HG03064 (cell line): ENCODE measurements at regions not wholly inside any gene's neighbourhood (a gene's known extent, or its start where the extent isn't known, plus 50 kb on each side); places are given as distances from the start of the nearest gene placed in this dataset.

ENCODE experiments used
- ATAC-seq: cut with Tn5 transposase; IDR thresholded peaks from one replicate; pipeline ENCODE4 v1.9.1; 2021; ENCODE audit warnings: low read depth; ENCODE audit not compliant: unreplicated experiment

DNA sequence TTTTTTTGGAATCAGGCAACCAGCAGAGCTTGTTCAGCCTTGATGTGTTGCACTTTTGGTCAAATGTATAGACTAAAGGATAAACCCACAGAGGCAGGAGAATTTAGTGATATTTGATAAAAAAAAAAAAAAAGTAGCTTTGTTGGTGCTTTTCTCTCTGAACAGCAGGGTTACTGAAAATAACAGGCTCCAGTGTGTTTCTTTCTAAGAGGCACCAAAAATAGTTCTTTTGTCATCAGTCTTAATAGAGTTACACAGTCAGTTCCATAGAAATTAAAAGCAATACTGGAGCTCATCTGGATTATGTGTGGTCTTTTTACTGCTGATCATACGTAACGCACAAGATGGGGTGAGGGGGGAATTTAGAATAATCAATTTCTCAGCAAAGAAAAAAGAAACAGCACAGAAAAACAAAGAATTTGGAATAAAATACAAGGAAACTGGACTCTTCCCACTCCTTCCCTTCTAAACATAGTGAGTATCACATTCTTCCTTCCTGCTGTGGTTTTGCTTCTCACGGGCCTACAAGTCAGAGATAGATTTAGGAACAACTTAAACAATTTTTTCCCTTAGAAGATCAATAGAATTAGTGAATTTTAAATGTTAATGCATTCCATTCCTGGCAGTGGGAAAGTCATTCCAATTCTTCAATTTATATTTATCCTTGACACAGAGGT, 178.8 kb upstream of the AKR1E2 start:
- no peak for ATAC-seq

DNA sequence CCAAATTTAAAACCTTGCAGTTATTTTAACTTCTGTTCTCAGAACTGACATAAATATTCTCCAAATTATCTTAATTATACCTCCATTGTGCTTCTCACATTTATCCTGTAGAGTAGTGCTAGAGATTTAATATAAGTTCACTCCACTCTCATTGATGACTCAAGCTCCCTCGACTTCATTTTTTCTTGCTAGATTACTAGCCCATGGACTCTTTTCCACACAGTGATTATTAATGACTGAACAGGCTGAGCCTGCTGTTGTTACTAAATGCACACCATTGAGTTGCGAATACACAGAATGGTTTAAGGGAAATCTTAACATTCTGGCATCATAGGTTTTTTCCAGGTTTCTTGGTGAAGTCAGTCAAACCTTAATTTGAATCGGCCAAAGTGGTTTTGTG, 179.5 kb upstream of the AKR1E2 start:
- ATAC-seq = no peak

DNA sequence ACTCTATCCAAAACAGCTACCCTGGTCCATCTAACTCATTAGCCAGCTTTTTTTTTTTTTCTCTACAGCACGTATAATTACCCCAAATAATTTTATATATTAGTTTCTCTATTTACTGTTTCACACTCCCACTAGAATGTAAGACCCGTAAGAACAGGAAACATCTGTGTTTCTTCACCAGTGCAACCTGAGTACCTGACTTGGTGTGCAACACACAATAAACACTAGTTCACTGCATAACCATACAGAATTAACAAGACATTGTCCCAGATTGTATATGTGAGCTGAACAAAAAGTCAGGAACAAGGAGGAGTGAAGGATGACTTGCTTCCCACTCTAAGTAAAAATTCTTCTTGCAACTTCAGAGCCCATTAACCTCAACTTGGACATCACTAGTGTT, 180.2 kb upstream of the AKR1E2 start:
- ATAC-seq = no peak

DNA sequence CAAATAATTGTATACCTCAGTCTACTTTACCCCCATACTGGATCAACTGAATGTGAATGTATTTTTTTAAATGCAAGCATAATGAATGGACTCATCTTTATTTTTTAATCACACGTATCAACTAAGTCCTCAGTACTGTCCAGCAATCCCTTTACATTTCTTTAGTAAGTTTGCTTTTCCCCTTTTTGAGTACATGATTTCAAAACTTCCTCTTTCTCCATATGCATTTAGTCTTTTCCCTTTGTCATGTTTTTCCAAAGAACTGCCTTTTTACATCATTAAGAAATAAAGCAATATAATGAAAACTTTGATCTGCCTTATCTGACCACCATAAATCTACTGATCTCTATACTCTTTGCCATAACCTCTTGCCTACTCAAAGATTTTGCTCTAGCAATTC, 182.5 kb upstream of the AKR1E2 start:
- ATAC-seq = no peak

DNA sequence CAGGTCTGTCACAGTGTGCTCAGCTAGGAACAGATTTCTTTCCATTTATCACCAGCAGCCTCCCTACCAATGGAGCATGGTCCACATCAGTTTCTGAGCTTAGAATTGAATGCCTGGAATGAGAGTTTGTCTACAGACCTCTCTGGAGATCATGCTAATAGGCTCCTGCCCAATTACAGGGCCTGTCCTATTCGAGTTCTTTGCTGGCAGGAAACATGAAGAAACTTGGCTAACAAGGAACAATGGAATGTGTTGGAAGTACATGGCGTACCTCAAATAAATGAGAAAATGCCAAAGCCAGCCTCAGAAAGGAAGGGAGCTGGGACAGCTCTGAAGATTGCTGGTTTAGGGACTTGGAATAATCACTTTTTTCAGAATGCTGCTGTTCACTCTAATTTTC, 186.0 kb upstream of the AKR1E2 start:
- no peak for ATAC-seq

DNA sequence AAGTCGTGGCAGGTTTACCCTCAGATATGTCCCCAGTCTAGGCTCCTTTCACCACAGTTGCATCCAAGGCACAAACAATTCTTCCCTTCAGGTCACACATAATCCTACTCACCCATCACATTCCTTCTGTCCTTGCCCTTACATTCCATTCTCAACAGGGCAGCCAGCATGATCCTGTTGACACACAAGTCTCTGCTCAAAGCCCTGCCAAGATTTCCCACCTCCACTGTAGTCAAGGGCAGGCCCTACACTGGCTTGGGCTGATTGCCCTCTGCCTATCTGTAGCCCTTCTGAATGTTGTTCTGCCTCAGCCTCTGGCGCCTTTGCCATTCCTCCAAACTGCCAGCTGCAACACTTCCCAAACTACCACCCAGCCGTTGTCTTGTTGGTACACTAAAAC, 187.9 kb upstream of the AKR1E2 start:
- ATAC-seq = no peak

DNA sequence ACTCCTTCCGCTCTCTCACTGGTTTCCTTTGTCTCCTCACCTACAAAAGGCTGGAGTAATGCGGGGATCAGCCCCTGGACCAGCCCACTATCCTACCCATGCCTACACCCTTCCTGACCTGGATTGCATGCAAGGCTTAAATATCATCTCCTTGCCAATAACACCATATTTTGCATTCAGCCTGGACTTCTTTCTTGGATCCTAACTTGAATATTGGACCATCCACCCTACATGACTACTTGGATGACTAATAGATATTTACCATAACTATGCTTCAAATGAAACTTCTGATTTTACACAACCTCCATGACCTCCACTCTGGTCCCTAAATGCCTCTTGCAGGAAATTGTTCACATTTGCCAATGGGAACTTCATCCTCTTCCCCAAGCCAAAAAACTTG, 188.3 kb upstream of the AKR1E2 start:
- ATAC-seq = no peak

DNA sequence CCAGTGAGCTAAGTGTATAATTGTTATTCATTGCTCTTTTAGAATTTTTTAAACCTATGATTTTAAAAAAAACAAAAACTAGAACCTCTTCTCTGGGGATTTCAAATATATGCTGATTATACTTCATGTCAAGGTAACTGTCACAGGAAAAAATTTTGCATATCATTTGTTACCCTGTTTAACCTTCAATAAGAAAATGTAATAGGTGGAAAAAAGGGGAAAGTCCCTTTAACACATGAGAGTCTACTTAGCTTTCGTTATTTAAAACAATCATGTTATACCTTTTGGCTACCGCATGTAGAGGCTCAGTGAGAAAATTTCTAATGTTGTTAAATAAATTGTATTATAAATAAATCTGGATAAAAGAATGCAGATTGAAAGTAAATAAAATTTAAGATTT, 190.1 kb upstream of the AKR1E2 start:
- ATAC-seq = no peak

DNA sequence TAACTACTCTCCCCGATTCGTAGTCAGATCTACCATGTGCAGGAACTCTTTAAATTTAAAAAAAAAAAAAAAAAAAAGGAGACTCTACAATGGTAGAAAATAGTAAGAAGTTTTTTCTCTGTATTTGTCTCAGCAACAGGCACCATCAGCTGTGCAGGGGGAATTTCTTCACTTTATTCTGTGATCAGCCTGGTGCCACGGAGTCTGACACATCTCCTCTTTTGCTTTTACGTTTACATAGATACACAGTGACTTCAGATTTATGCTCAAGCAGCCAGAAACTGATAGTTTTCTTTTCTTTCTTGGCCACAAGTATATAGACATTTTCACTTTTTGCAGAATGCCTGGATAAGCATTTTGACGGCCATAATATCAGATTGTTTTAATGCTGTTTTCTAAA, 190.6 kb upstream of the AKR1E2 start:
- ATAC-seq = no peak

DNA sequence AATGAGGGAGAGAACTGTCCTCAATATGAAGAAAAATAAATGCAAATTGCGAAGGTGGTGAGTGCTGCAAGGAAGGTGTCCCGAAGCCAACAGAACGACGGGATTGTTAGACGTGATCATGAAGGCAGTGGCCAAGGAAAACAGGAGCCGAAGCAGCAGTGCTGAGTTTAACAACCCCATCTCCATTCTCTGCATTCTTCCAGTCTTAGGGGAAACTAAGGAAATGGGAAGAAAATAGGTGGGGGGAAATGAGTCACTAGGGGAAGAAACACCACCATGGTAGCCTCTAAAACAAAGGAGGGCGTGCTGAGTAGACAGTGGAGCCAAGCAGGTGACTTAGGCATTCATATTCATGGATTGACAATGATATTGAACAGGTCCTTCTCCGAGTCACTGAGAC, 192.2 kb upstream of the AKR1E2 start:
- ATAC-seq = no peak

DNA sequence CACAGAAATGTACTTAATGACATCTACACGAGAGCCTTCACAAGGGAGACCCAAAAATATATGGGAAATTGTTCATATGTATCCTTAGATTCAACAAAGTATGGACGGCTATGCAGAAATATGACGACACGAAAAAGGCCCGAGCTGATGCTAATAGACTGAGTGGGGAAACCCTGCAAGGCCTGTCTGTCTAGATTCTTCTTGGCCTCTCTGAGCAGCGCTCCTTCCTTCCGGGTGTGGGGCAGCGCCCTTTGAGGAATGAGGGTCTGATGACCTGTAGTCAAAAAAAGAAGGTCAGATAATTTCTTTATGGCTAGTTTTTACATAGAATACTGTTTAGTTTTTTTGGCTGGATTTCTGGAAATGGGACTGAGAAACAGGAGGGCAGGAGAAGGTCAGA, 192.8 kb upstream of the AKR1E2 start:
- no peak for ATAC-seq

DNA sequence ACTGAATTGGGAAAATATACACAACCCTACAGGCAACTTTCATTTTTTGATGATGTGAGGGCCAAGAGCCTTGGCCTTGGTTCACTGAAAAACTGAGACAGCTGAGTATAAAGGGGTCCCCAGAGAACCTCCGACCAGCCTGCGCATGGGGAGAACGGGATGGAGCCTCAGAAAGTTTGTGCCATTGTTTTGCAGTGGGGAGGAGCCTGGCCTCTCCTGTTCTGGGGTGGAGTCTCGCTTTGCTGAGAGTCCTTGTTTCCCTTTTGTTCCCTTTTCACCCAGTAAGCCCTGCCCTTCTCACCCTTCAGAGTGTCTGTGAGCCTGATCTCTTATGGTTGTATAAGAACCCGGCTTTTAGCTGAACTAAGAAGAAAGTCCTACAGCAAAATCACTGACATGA, 193.2 kb upstream of the AKR1E2 start:
- ATAC-seq = no peak

DNA sequence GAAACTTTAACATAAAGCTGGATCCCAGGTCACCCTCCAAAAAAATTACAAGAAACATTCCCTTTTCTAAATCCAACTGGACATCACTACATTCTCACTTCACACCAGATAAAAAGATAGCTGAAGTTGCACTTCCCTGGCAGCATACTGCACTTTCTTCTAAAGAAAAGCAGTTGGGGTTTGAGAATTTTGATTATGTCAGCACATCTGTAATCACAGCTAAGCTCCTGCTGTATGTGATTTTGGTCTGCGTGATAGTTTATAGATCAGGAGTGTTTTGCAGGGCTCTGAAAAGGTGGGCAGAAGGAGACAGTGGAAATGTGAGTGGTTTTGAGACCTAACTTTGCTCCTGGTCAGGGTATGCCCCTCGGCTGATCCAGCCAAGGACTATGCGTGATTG, 199.1 kb upstream of the AKR1E2 start:
- no peak for ATAC-seq

DNA sequence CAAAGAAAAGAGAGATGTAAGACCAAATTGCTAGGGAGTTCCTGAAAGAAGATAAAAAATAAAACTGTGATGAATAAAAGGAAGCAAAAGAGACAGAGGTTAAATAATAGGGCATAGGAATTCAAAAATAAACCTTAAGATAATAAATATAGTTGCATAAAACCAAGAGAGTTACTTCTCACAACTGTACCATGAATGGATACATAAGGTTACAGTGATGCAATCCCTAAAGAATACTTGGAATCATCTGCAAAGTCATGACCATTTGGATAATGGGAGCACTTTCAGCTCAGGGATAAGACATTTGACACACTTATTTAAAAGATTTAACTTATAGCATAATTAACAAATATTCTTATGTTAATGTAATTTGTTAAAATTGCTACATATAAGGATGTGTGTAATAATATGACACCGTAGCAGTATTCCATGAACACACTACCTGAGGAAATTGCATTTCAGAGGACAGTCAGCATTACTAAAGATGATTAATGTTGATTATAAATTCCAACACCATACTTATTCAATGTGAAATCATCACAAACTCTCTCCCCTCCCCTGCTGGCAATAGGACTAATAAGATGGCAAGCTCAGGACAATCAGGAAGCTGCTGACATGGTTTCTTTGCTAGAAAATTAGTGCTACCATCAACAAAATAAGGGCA, 202.1 kb upstream of the AKR1E2 start:
- ATAC-seq = no peak

DNA sequence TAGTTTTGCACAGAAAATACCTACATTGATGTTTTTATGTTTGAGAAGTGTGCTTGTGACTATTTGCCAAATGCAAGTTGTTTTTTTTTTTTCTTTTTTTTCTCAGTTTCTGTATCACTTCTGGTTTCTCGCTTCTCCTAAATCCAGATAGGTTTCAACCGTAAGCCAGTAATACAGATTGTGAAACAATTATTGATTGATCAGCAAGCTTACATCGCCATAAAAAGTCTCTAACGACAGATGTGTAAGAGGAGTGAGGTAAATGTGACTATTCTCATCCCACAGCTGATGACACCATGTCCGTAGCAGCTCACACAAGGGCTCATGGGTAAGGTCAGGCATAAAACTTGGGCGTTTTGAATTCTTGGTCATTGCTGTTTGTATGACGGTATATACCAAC, 202.8 kb upstream of the AKR1E2 start:
- ATAC-seq = no peak

DNA sequence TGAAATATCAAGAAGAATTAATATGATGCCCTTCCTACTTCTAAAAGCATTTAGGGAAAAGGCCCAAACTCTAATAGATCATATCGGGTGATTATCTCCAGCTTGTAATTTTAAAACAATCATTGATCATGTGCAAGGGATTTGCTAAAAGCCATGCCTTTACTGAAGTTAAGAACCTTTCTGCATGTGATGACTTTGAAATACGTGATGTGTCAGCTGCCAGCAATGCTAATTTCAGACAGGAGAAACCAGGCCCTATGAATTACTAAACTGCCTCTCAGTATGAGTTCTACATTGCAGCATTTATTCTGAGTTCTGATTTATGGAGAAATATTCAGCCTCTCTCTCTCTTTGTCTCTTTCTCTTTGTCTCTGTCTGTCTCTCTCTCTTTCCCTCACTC, 203.6 kb upstream of the AKR1E2 start:
- ATAC-seq = no peak

DNA sequence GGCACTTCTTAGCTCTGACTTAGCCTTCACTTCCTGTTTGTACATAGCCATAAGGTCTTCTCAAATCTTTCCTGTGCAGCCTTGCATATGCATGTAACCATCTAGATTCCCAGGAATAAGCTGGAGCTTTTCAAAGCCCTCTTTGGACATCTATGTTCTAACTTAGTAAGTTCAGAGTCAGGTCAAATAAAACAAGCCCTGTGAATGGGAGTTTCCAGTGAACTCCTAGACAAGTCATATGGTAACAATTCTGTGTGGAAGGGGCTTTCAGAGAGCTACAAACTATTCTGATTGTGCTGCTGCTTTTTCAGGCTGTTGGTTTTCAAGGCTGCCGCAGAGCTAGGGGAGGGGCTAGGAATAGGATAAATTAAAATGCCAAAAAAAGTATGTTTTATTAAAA, 208.4 kb upstream of the AKR1E2 start:
- ATAC-seq = no peak

DNA sequence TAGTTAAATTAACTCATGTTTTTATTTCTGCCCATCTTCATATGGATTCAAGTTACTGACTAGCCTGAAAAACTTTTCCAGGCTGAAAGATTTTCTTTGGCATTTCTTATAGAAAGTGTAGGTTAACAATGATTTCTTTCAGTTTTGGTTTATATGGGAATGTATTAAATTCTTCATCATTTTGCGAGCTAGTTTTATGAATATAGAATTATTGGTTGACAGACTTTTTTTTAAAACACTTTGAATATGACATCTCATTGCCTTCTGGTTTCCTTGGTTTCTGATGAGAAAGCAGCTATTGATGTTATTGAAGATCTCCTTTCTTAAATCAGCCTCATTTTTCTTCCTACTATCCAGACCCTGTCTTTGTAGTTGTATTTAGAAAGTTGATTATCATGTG, 211.0 kb upstream of the AKR1E2 start:
- ATAC-seq = no peak

DNA sequence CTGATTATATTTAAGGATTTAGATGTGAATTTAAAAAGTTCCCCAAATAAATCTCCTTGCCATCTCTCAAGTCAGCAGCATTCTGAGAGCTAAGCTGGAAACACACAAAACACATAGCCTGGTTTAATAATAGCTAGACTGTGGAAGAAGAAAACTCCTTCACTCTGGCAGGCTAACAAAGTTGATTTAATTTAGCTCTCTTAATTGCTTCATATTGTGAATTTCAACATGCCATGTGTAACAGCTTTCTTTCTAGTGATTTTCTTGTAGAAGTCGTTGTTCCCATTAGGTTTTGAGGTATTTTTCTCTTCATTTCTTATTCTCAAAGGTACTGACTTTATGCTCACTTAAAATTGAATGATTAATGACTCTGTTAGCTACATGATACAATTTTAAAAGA, 216.8 kb upstream of the AKR1E2 start:
- no peak for ATAC-seq

DNA sequence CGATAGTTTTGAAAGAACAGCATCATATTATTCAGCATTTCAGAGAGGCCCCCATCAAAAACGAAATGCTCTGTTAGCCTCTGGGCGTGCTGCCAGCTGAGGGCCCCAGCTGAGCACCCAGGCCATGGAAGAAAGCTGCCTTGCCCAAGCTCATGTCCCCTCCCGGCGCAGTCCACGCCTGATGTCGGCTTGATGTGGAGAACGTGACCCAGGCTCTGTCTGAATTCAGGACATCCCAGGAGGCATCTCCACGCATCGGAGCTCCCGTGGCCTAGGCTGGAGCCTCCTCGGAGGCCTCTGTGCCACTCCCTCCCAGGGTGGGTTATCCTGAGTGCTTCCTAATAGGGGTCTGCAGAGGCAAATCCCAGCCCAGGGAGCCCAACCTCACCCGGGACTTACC, 218.3 kb upstream of the AKR1E2 start:
- ATAC-seq = no peak

DNA sequence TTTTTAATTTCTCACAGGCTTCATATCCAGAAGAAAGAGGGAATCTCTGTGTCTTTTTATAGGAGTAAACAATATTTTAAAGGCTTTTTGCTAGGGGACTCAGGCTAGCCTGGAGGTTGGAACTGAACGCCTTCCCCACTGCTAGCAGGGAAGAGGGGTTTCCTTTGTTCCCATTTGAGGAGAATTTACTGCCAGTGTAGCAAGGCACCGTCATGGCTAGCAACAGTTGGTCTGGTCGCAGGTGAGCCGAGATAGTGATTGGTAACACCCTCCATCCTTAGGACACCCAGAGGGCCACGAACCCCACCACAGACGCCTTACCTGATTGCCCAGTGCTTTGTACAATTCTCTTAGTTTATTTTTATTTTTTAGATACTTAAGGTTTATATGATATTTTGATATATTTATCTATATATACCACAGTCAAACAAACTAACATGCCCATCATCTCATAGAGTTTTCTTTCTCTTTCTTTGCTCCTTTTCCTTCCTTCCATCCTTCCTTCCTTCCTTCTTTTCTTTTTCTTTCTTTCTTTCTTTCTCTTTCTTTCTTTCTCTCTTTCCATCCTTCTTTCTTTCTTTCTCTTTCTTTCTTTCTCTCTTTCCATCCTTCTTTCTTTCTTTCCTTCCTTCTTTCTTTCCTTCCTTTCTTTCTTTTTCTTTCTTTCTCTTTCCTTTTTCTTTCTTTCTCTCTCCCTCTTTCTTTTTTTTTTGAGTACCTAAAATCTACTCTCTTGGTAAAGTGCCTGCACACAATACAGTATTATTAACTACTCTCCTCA, 219.0 kb upstream of the AKR1E2 start:
- no peak for ATAC-seq
